DND-41 (cell line): ENCODE measurements at regions not wholly inside any gene's neighbourhood (a gene's known extent, or its start where the extent isn't known, plus 50 kb on each side); places are given as distances from the start of the nearest gene placed in this dataset.

ENCODE experiments used
- ATAC-seq: fragments of 200-7000 bp; cut with Tn5 transposase; 3 replicates; pipeline ENCODE4 v1.9.1; 2021; ENCODE audit warnings: low read depth; ENCODE audit not compliant: insufficient read depth
- DNase-seq: peaks from one replicate; pipeline ENCODE4 v3.0.0-alpha.2; 2020
- H2AFZ ChIP-seq: 2 replicates; pipeline ENCODE4 v1.6.0; 2012; ENCODE audit warnings: low read depth, low read length
- H3K27ac ChIP-seq: 2 replicates; pipeline ENCODE4 v1.5.1; 2012; ENCODE audit warnings: low read length, inconsistent platforms
- H3K27me3 ChIP-seq: fragments of 200-600 bp; sonication (generic); 2 replicates; pipeline ENCODE4 v1.6.0; 2012; ENCODE audit warnings: low read length, mild to moderate bottlenecking, inconsistent platforms; ENCODE audit not compliant: insufficient read depth, poor library complexity
- H3K36me3 ChIP-seq: 2 replicates; pipeline ENCODE4 v1.5.1; 2012; ENCODE audit warnings: low read length, inconsistent platforms; ENCODE audit not compliant: insufficient read depth
- H3K4me1 ChIP-seq: 2 replicates; pipeline ENCODE4 v1.5.1; 2012; ENCODE audit warnings: mild to moderate bottlenecking, low read length; ENCODE audit not compliant: insufficient read depth
- H3K4me2 ChIP-seq: 2 replicates; pipeline ENCODE4 v1.6.0; 2012; ENCODE audit warnings: mild to moderate bottlenecking, moderate library complexity, low read length, inconsistent platforms; ENCODE audit not compliant: insufficient read depth
- H3K4me3 ChIP-seq, 2 experiments: fragments of 200-600 bp in 1 of 2; shearing (Covaris generic) in 1 of 2; 2 replicates each; pipeline ENCODE4 v1.5.1; 2012 to 2016; ENCODE audit warnings: inconsistent platforms in 2 of 2, low read length in 2 of 2, mild to moderate bottlenecking in 2 of 2, low read depth in 1 of 2, moderate library complexity in 1 of 2
- H3K79me2 ChIP-seq: 2 replicates; pipeline ENCODE4 v1.6.0; 2012; ENCODE audit warnings: low read length, inconsistent platforms; ENCODE audit not compliant: insufficient read depth
- H3K9ac ChIP-seq: 2 replicates; pipeline ENCODE4 v1.6.0; 2012; ENCODE audit warnings: low read depth, mild to moderate bottlenecking, inconsistent platforms, low read length, moderate library complexity
- H3K9me3 ChIP-seq: 2 replicates; pipeline ENCODE4 v1.5.1; 2012; ENCODE audit warnings: low read length, moderate library complexity, mild to moderate bottlenecking, inconsistent platforms; ENCODE audit not compliant: insufficient read depth, severe bottlenecking
- H4K20me1 ChIP-seq: 2 replicates; pipeline ENCODE4 v1.6.0; 2012; ENCODE audit warnings: low read length; ENCODE audit not compliant: insufficient read depth
- CTCF ChIP-seq: IDR thresholded peaks from 2 replicates; pipeline ENCODE4 v1.5.1; 2012; ENCODE audit warnings: borderline replicate concordance, low read length, moderate library complexity, mild to moderate bottlenecking; ENCODE audit not compliant: poor library complexity, severe bottlenecking; ENCODE audit errors: extremely low read depth
- EZH2 ChIP-seq: IDR thresholded peaks from 3 replicates; pipeline ENCODE4 v1.6.1; 2012; ENCODE audit warnings: borderline replicate concordance, low read depth, mild to moderate bottlenecking, moderate library complexity, low read length, inconsistent platforms; ENCODE audit not compliant: severe bottlenecking

- H3K27me3 ChIP-seq, result no peaks in the 10 kb centered on the region
- H3K79me2 ChIP-seq, result no peaks in the 10 kb centered on the region
- DNase-seq, result no peak
- TF ChIP-seq CTCF (no peak), EZH2 (no peak)
- H3K4me1 ChIP-seq, result no peaks in the 10 kb centered on the region
- no peaks in the 10 kb centered on the region for H3K36me3 ChIP-seq
- H4K20me1 ChIP-seq, result no peaks in the 10 kb centered on the region
- H2AFZ ChIP-seq, result no peak overlapping the region
- H3K9me3 ChIP-seq, result no peaks in the 10 kb centered on the region
- no peak overlapping the region for H3K4me3 ChIP-seq
- no peak overlapping the region for H3K4me2 ChIP-seq
- no peak overlapping the region for H3K27ac ChIP-seq
- no peak overlapping the region for H3K9ac ChIP-seq
- no peak for ATAC-seq
Observed at GRCh38 chrX:95733426-95733825, 951.2 kb upstream of the DIAPH2 start.

- Histone ChIP-seq H3K9me3 (no peaks in the 10 kb centered on the region), H3K4me1 (no peaks in the 10 kb centered on the region), H3K4me3 (no peak overlapping the region), H3K36me3 (no peaks in the 10 kb centered on the region), H3K27ac (no peak overlapping the region), H3K9ac (no peak overlapping the region), H4K20me1 (no peaks in the 10 kb centered on the region), H2AFZ (no peak overlapping the region), H3K79me2 (no peaks in the 10 kb centered on the region), H3K4me2 (no peak overlapping the region), H3K27me3 (no peaks in the 10 kb centered on the region)
- no peak for DNase-seq
- no peak for ATAC-seq
- TF ChIP-seq EZH2, result no peak
- no peak for TF ChIP-seq CTCF
Observed at GRCh38 chrX:95754411-95754810, 930.2 kb upstream of the DIAPH2 start.

- DNase-seq, result no peak
Observed at GRCh38 chrX:95760356-95760755, 924.3 kb upstream of the DIAPH2 start.

More at GRCh38 chrX:95760356-95760755, 924.3 kb upstream of the DIAPH2 start:
- TF ChIP-seq CTCF, result no peak
- TF ChIP-seq EZH2, result no peak
- Histone ChIP-seq H3K27ac (no peak overlapping the region), H3K36me3 (no peaks in the 10 kb centered on the region), H3K9ac (no peak overlapping the region), H3K4me3 (no peak overlapping the region), H3K27me3 (no peaks in the 10 kb centered on the region), H3K4me1 (no peaks in the 10 kb centered on the region), H4K20me1 (no peaks in the 10 kb centered on the region), H2AFZ (no peak overlapping the region), H3K79me2 (no peaks in the 10 kb centered on the region), H3K4me2 (no peak overlapping the region), H3K9me3 (no peaks in the 10 kb centered on the region)
- ATAC-seq, result no peak
